Loucy (cell line): ENCODE measurements at regions not wholly inside any gene's neighbourhood (a gene's known extent, or its start where the extent isn't known, plus 50 kb on each side); places are given as distances from the start of the nearest gene placed in this dataset.

Experiments
- H2AFZ ChIP-seq: fragments of 200-600 bp; sonication (generic); 2 replicates; pipeline ENCODE4 v1.6.0; 2016; ENCODE audit warnings: antibody characterized with exemption, mild to moderate bottlenecking, low read length, moderate library complexity
- H3F3A ChIP-seq: fragments of 200-600 bp; 2 replicates; pipeline ENCODE4 v1.6.0; 2016; ENCODE audit warnings: antibody characterized with exemption, low read depth, mild to moderate bottlenecking
- H3K27me3 ChIP-seq: fragments of 200-600 bp; sonication (generic); 2 replicates; pipeline ENCODE4 v1.6.1; 2014; ENCODE audit warnings: low read length, mild to moderate bottlenecking; ENCODE audit not compliant: insufficient read depth, poor library complexity, severe bottlenecking
- H3K36me3 ChIP-seq: fragments of 200-600 bp; sonication (generic); 2 replicates; pipeline ENCODE4 v1.6.1; 2016; ENCODE audit warnings: low read length; ENCODE audit not compliant: insufficient read depth
- H3K4me1 ChIP-seq: fragments of 200-600 bp; sonication (generic); 2 replicates; pipeline ENCODE4 v1.5.1; 2014; ENCODE audit warnings: low read length, mild to moderate bottlenecking; ENCODE audit not compliant: insufficient read depth, poor library complexity, severe bottlenecking
- H3K4me2 ChIP-seq: fragments of 200-600 bp; sonication (generic); 2 replicates; pipeline ENCODE4 v1.6.0; 2014; ENCODE audit warnings: antibody characterized with exemption, low read length, low read depth, mild to moderate bottlenecking; ENCODE audit not compliant: poor library complexity, severe bottlenecking
- H3K4me3 ChIP-seq: fragments of 200-600 bp; sonication (generic); 2 replicates; pipeline ENCODE4 v1.5.1; 2014; ENCODE audit warnings: low read length, mild to moderate bottlenecking, mixed read lengths; ENCODE audit not compliant: poor library complexity, severe bottlenecking
- H3K79me2 ChIP-seq: fragments of 200-600 bp; sonication (generic); 2 replicates; pipeline ENCODE4 v1.6.1; 2014; ENCODE audit warnings: low read length; ENCODE audit not compliant: insufficient read depth
- H3K9ac ChIP-seq: fragments of 200-600 bp; sonication (generic); 2 replicates; pipeline ENCODE4 v1.6.0; 2014; ENCODE audit warnings: mild to moderate bottlenecking, low read depth, low read length, moderate library complexity; ENCODE audit not compliant: poor library complexity, severe bottlenecking
- H3K9me2 ChIP-seq: fragments of 200-600 bp; sonication (generic); replicated peaks from 2 replicates; pipeline ENCODE4 v1.6.1; 2016; ENCODE audit warnings: low read depth, low read length, mixed read lengths
- H3K9me3 ChIP-seq: fragments of 200-600 bp; sonication (generic); 2 replicates; pipeline ENCODE4 v1.6.1; 2014; ENCODE audit warnings: mild to moderate bottlenecking, antibody characterized with exemption, low read length, low read depth; ENCODE audit not compliant: insufficient read depth
- H4K20me1 ChIP-seq: fragments of 200-600 bp; sonication (generic); 2 replicates; pipeline ENCODE4 v1.6.0; 2014; ENCODE audit warnings: antibody characterized with exemption, low read length, mild to moderate bottlenecking; ENCODE audit not compliant: insufficient read depth, poor library complexity, severe bottlenecking
- CTCF ChIP-seq: fragments of 200-600 bp; sonication (generic); conservative IDR thresholded peaks from 2 replicates; pipeline ENCODE4 v1.5.1; 2014; ENCODE audit warnings: mild to moderate bottlenecking, antibody characterized with exemption, low read length
- EZH2phosphoT487 ChIP-seq: fragments of 200-600 bp; IDR thresholded peaks from 2 replicates; pipeline ENCODE4 v1.6.1; 2018; ENCODE audit warnings: antibody characterized with exemption, mild to moderate bottlenecking, moderate library complexity, borderline replicate concordance

- Histone ChIP-seq H4K20me1 (no peaks in the 10 kb centered on the region), H3K9me3 (no peaks in the 10 kb centered on the region), H3K79me2 (no peaks in the 10 kb centered on the region), H3K4me3 (no peak overlapping the region), H2AFZ (no peak overlapping the region), H3K4me2 (no peak overlapping the region), H3K27me3 (no peaks in the 10 kb centered on the region), H3K36me3 (no peaks in the 10 kb centered on the region), H3K4me1 (no peaks in the 10 kb centered on the region), H3F3A (no peaks in the 10 kb centered on the region), H3K9ac (no peak overlapping the region), H3K9me2 (no peaks in the 10 kb centered on the region)
- no peak for TF ChIP-seq CTCF
- no peak for TF ChIP-seq EZH2phosphoT487
Observed at GRCh38 chr1:170274131-170274501, 128.4 kb downstream of the NTMT2 start.

- Histone ChIP-seq H3K79me2 (no peaks in the 10 kb centered on the region), H3K9me3 (no peaks in the 10 kb centered on the region), H2AFZ (no peak overlapping the region), H3F3A (no peaks in the 10 kb centered on the region), H3K4me3 (no peak overlapping the region), H3K9ac (no peak overlapping the region), H3K9me2 (no peaks in the 10 kb centered on the region), H4K20me1 (no peaks in the 10 kb centered on the region), H3K36me3 (no peaks in the 10 kb centered on the region), H3K27me3 (no peaks in the 10 kb centered on the region), H3K4me2 (no peak overlapping the region), H3K4me1 (no peaks in the 10 kb centered on the region)
- TF ChIP-seq CTCF (no peak), EZH2phosphoT487 (no peak)
Observed at GRCh38 chr1:170277985-170278384, 132.2 kb downstream of the NTMT2 start.

- Histone ChIP-seq H3K9me3 (no peaks in the 10 kb centered on the region), H3F3A (no peaks in the 10 kb centered on the region), H3K36me3 (no peaks in the 10 kb centered on the region), H3K4me3 (no peak overlapping the region), H3K4me1 (no peaks in the 10 kb centered on the region), H3K79me2 (no peaks in the 10 kb centered on the region), H4K20me1 (no peaks in the 10 kb centered on the region), H2AFZ (no peak overlapping the region), H3K9ac (no peak overlapping the region), H3K4me2 (no peak overlapping the region), H3K9me2 (no peaks in the 10 kb centered on the region), H3K27me3 (no peaks in the 10 kb centered on the region)
- no peak for TF ChIP-seq CTCF
- TF ChIP-seq EZH2phosphoT487, result no peak
Observed at GRCh38 chr1:170284016-170284415, 138.3 kb downstream of the NTMT2 start.
